H7 (cell line): ENCODE measurements at regions not wholly inside any gene's neighbourhood (a gene's known extent, or its start where the extent isn't known, plus 50 kb on each side); places are given as distances from the start of the nearest gene placed in this dataset.

Source experiments
- DNase-seq: peaks from one replicate; pipeline ENCODE4 v3.0.0; 2012
- H3K27me3 ChIP-seq: 2 replicates; pipeline ENCODE4 v1.6.0; 2011; ENCODE audit warnings: mild to moderate bottlenecking, low read length; ENCODE audit not compliant: control insufficient read depth, insufficient read depth
- H3K36me3 ChIP-seq: replicated peaks from 2 replicates; pipeline ENCODE4 v1.5.1; 2011; ENCODE audit warnings: low read length; ENCODE audit not compliant: control insufficient read depth, insufficient read depth
- H3K4me3 ChIP-seq: 2 replicates; pipeline ENCODE4 v1.5.1; 2011; ENCODE audit warnings: low read depth, mild to moderate bottlenecking, control low read depth, low read length, moderate library complexity; ENCODE audit not compliant: insufficient read depth

- DNase-seq, result no peak
- Histone ChIP-seq H3K27me3 (no peaks in the 10 kb centered on the region), H3K4me3 (no peak overlapping the region), H3K36me3 (no peaks in the 10 kb centered on the region)
These were observed 71.5 kb upstream of the NKD1 start for GRCh38 chr16:50476486-50477255.

GRCh38 chr16:50475170-50475569, 73.0 kb upstream of the NKD1 start:
- DNase-seq, result no peak
- Histone ChIP-seq H3K27me3 (no peaks in the 10 kb centered on the region), H3K4me3 (no peak overlapping the region), H3K36me3 (no peaks in the 10 kb centered on the region)

- H3K4me3 ChIP-seq, result no peak overlapping the region
- no peaks in the 10 kb centered on the region for H3K36me3 ChIP-seq
- no peak for DNase-seq
- H3K27me3 ChIP-seq, result peaks cover under 1% of the 10 kb centered on the region; the same call in 1 of the 2 replicates
These were observed 74.1 kb upstream of the NKD1 start for GRCh38 chr16:50474138-50474537.

- DNase-seq, result no peak
These were observed 74.7 kb upstream of the NKD1 start for GRCh38 chr16:50473356-50473945.

GRCh38 chr16:50472472-50472871, 75.7 kb upstream of the NKD1 start:
- no peaks in the 10 kb centered on the region for H3K36me3 ChIP-seq
- H3K27me3 ChIP-seq, result peaks cover 12% of the 10 kb centered on the region
- no peak for DNase-seq
- no peak overlapping the region for H3K4me3 ChIP-seq

More at GRCh38 chr16:50473356-50473945, 74.7 kb upstream of the NKD1 start:
- Histone ChIP-seq H3K4me3 (no peak overlapping the region), H3K36me3 (no peaks in the 10 kb centered on the region), H3K27me3 (peaks cover 7% of the 10 kb centered on the region)

- peaks cover 16% of the 10 kb centered on the region for H3K27me3 ChIP-seq
- DNase-seq, result no peak
- H3K4me3 ChIP-seq, result no peak overlapping the region
- no peaks in the 10 kb centered on the region for H3K36me3 ChIP-seq
These were observed 77.5 kb upstream of the NKD1 start for GRCh38 chr16:50470687-50471086.

- DNase-seq, result peak; percentile 55
- Histone ChIP-seq H3K4me3 (no peak overlapping the region), H3K36me3 (no peaks in the 10 kb centered on the region), H3K27me3 (peaks cover 20% of the 10 kb centered on the region)
These were observed 78.4 kb upstream of the NKD1 start for GRCh38 chr16:50469744-50470321.

GRCh38 chr16:50469121-50469743, 79.0 kb upstream of the NKD1 start:
- no peaks in the 10 kb centered on the region for H3K36me3 ChIP-seq
- H3K27me3 ChIP-seq, result peaks cover 22% of the 10 kb centered on the region
- DNase-seq, result no peak
- H3K4me3 ChIP-seq, result no peak overlapping the region

GRCh38 chr16:50468749-50469078, 79.5 kb upstream of the NKD1 start:
- Histone ChIP-seq H3K4me3 (no peak overlapping the region), H3K36me3 (no peaks in the 10 kb centered on the region), H3K27me3 (peaks cover 22% of the 10 kb centered on the region)
- no peak for DNase-seq

GRCh38 chr16:50467943-50468748, 80.0 kb upstream of the NKD1 start:
- peak overlapping the region; percentile 28 for H3K4me3 ChIP-seq
- H3K36me3 ChIP-seq, result no peaks in the 10 kb centered on the region
- peaks cover 22% of the 10 kb centered on the region for H3K27me3 ChIP-seq
- DNase-seq, result peak; percentile 94

- no peak for DNase-seq
- Histone ChIP-seq H3K36me3 (no peaks in the 10 kb centered on the region), H3K27me3 (peaks cover 22% of the 10 kb centered on the region), H3K4me3 (0 out of 2 replicates have a peak overlapping the region, but pooled peaks have one; percentile 8)
These were observed 80.6 kb upstream of the NKD1 start for GRCh38 chr16:50467559-50467942.

GRCh38 chr16:50466170-50466569, 82.0 kb upstream of the NKD1 start:
- DNase-seq, result no peak
- Histone ChIP-seq H3K36me3 (no peaks in the 10 kb centered on the region), H3K27me3 (peaks cover 22% of the 10 kb centered on the region), H3K4me3 (no peak overlapping the region)

- H3K4me3 ChIP-seq, result no peak overlapping the region
- DNase-seq, result peak; percentile 71
- H3K27me3 ChIP-seq, result peaks cover 22% of the 10 kb centered on the region
- H3K36me3 ChIP-seq, result no peaks in the 10 kb centered on the region
These were observed 83.6 kb upstream of the NKD1 start for GRCh38 chr16:50464325-50465290.
